ENCODE measurements at regions not wholly inside any gene's neighbourhood (a gene's known extent, or its start where the extent isn't known, plus 50 kb on each side); places are given as distances from the start of the nearest gene placed in this dataset.

- TF ChIP-seq ZNF462 (CRISPR knock-in tag; IDR thresholded peaks at IDR 0.05) (no peak), ETS1 (IDR thresholded peaks at IDR 0.05) (no peak), ZNF114 (CRISPR knock-in tag; IDR thresholded peaks at IDR 0.05) (no peak), ZNF331 (CRISPR knock-in tag; IDR thresholded peaks at IDR 0.05; ENCODE audit: low read depth) (no peak), POLR2AphosphoS5 (IDR thresholded peaks at IDR 0.05; ENCODE audit: low read depth) (no peak)
Measured at GRCh38 chr3:34832865-34833508, 806.3 kb upstream of the ARPP21 start (continued).

GRCh38 chr3:34837848-34838741 lies 801.2 kb upstream of the ARPP21 start:
- Mint-ChIP-seq H3K27ac (no peak overlapping the region), H3K36me3 (ENCODE audit: low read depth) (no peaks in the 10 kb centered on the region), H3K9me3 (no peaks in the 10 kb centered on the region), H3K27me3 (ENCODE audit: insufficient read depth, low read depth, poor library complexity) (peaks cover 4% of the 10 kb centered on the region), H3K4me3 (no peak overlapping the region), H3K4me1 (peaks cover 15% of the 10 kb centered on the region)
- Histone ChIP-seq H3K4me3 (no peak overlapping the region), H3K4me2 (no peak overlapping the region), H3K9me2 (ENCODE audit: insufficient read depth) (peaks cover 6% of the 10 kb centered on the region), H3K4me1 (ENCODE audit: insufficient read depth) (peaks cover 20% of the 10 kb centered on the region), H3K27me3 (ENCODE audit: insufficient read depth) (no peaks in the 10 kb centered on the region), H2AFZ (no peak overlapping the region), H3K27ac (ENCODE audit: low read depth) (no peak overlapping the region), H3K36me3 (ENCODE audit: insufficient read depth) (no peaks in the 10 kb centered on the region), H3K79me2 (replicated peaks; ENCODE audit: insufficient read depth) (no peaks in the 10 kb centered on the region), H3F3A (replicated peaks; ENCODE audit: low read depth) (no peaks in the 10 kb centered on the region), H4K20me1 (replicated peaks; ENCODE audit: insufficient read depth) (no peaks in the 10 kb centered on the region)
- DNase-seq (ENCODE audit: low spot score), result no peak
- ATAC-seq, result no peak
- no peak for TF ChIP-seq ZNF462 (CRISPR knock-in tag; IDR thresholded peaks at IDR 0.05)

Data from GM23338 (cell line).